Lower leg skin (tissue), 3 donors: ENCODE measurements at regions not wholly inside any gene's neighbourhood (a gene's known extent, or its start where the extent isn't known, plus 50 kb on each side); places are given as distances from the start of the nearest gene placed in this dataset.

Experiments used
- POLR2A ChIP-seq, 2 donors: fragments of 450-650 bp; IDR thresholded peaks; one replicate each; pipeline ENCODE4 v1.6.1; 2016 to 2017; ENCODE audit warnings: antibody characterized with exemption in 2 of 2, mild to moderate bottlenecking in 1 of 2, moderate library complexity in 1 of 2
- TF ChIP-seq, protein P1 (sequence below), 3 donors: fragments of 450-650 bp; IDR thresholded peaks; one replicate each; pipeline ENCODE4 v1.5.1; 2016; ENCODE audit warnings: antibody characterized with exemption in 3 of 3, mild to moderate bottlenecking in 3 of 3, moderate library complexity in 2 of 3

DNA sequence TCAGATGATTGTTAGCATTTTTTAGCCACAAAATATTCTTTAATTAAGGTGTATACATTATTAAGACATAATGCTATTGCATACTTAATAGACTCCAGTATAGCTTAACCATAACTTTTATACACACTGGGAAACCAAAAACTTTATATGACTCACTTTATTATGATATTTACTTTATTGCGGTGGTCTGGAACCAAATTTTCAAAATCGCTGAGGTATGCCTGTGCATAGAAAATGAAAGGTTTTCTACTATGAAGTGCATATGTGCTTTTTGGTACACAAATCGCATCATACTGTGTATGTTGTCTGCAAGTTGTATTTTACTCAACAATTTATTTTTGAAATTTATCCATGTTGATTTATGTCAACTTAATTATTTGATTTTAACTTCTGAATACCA lies 875.1 kb downstream of the SLC4A3 start:
- TF ChIP-seq, protein P1, sequence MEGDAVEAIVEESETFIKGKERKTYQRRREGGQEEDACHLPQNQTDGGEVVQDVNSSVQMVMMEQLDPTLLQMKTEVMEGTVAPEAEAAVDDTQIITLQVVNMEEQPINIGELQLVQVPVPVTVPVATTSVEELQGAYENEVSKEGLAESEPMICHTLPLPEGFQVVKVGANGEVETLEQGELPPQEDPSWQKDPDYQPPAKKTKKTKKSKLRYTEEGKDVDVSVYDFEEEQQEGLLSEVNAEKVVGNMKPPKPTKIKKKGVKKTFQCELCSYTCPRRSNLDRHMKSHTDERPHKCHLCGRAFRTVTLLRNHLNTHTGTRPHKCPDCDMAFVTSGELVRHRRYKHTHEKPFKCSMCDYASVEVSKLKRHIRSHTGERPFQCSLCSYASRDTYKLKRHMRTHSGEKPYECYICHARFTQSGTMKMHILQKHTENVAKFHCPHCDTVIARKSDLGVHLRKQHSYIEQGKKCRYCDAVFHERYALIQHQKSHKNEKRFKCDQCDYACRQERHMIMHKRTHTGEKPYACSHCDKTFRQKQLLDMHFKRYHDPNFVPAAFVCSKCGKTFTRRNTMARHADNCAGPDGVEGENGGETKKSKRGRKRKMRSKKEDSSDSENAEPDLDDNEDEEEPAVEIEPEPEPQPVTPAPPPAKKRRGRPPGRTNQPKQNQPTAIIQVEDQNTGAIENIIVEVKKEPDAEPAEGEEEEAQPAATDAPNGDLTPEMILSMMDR (IDR thresholded peaks at IDR 0.05): no peak
- TF ChIP-seq POLR2A (IDR thresholded peaks at IDR 0.05): no peak
